H9 (cell line): ENCODE measurements at regions not wholly inside any gene's neighbourhood (a gene's known extent, or its start where the extent isn't known, plus 50 kb on each side); places are given as distances from the start of the nearest gene placed in this dataset.

ENCODE experiments used
- DNase-seq: peaks from one replicate; pipeline ENCODE4 v3.0.0-alpha.2; 2017
- H2AFZ ChIP-seq: one replicate; pipeline ENCODE4 v1.6.1; 2013; ENCODE audit warnings: mild to moderate bottlenecking, low read length, control low read depth, moderate library complexity
- H2AK5ac ChIP-seq: 2 replicates; pipeline ENCODE4 v1.6.1; 2013; ENCODE audit warnings: low read length, control low read depth, mixed read lengths; ENCODE audit not compliant: insufficient read length
- H2BK120ac ChIP-seq: one replicate; pipeline ENCODE4 v1.6.1; 2013; ENCODE audit warnings: low read depth, mild to moderate bottlenecking, low read length, control low read depth, inconsistent platforms; ENCODE audit not compliant: poor library complexity, severe bottlenecking
- H2BK12ac ChIP-seq: 2 replicates; pipeline ENCODE4 v1.6.1; 2013; ENCODE audit warnings: low read length, control low read depth, mixed read lengths, low read depth; ENCODE audit not compliant: insufficient read length
- H2BK15ac ChIP-seq: 2 replicates; pipeline ENCODE4 v1.6.1; 2013; ENCODE audit warnings: low read depth, low read length, control low read depth
- H2BK20ac ChIP-seq: one replicate; pipeline ENCODE4 v1.6.1; 2013; ENCODE audit warnings: low read depth, mild to moderate bottlenecking, low read length, control low read depth, inconsistent platforms; ENCODE audit not compliant: poor library complexity, severe bottlenecking
- H2BK5ac ChIP-seq: 2 replicates; pipeline ENCODE4 v1.6.1; 2013; ENCODE audit warnings: low read length, control low read depth, mixed read lengths; ENCODE audit not compliant: insufficient read length
- H3K14ac ChIP-seq: 2 replicates; pipeline ENCODE4 v1.6.1; 2013; ENCODE audit warnings: low read length, control low read depth; ENCODE audit not compliant: insufficient read depth
- H3K18ac ChIP-seq: 2 replicates; pipeline ENCODE4 v1.6.1; 2013; ENCODE audit warnings: low read depth, mild to moderate bottlenecking, mixed read lengths, low read length, control low read depth; ENCODE audit not compliant: insufficient read length
- H3K23ac ChIP-seq: 2 replicates; pipeline ENCODE4 v1.6.1; 2013; ENCODE audit warnings: low read length, control low read depth, mixed read lengths, low read depth; ENCODE audit not compliant: insufficient read length
- H3K23me2 ChIP-seq: 2 replicates; pipeline ENCODE4 v1.6.1; 2013; ENCODE audit warnings: low read depth, mild to moderate bottlenecking, mixed read lengths, low read length, control low read depth; ENCODE audit not compliant: insufficient read length, poor library complexity, severe bottlenecking
- H3K27ac ChIP-seq: 2 replicates; pipeline ENCODE4 v1.5.1; 2013; ENCODE audit warnings: low read length, control low read depth, mixed read lengths, low read depth; ENCODE audit not compliant: insufficient read length
- H3K27me3 ChIP-seq: 2 replicates; pipeline ENCODE4 v1.6.1; 2013; ENCODE audit warnings: low read length, control low read depth, inconsistent platforms; ENCODE audit not compliant: insufficient read depth
- H3K4ac ChIP-seq: 2 replicates; pipeline ENCODE4 v1.6.1; 2013; ENCODE audit warnings: low read depth, mild to moderate bottlenecking, control low read depth, inconsistent platforms, low read length, moderate library complexity
- H3K4me1 ChIP-seq: 2 replicates; pipeline ENCODE4 v1.6.1; 2013; ENCODE audit warnings: low read length, control low read depth, inconsistent platforms; ENCODE audit not compliant: insufficient read depth
- H3K4me2 ChIP-seq: 2 replicates; pipeline ENCODE4 v1.6.1; 2013; ENCODE audit warnings: low read length, control low read depth, mixed read lengths; ENCODE audit not compliant: insufficient read length, insufficient read depth
- H3K56ac ChIP-seq: 2 replicates; pipeline ENCODE4 v1.6.1; 2013; ENCODE audit warnings: low read depth, mild to moderate bottlenecking, mixed read lengths, low read length, control low read depth; ENCODE audit not compliant: insufficient read length
- H3K79me1 ChIP-seq: 2 replicates; pipeline ENCODE4 v1.6.1; 2013; ENCODE audit warnings: low read depth, mild to moderate bottlenecking, moderate library complexity, low read length, control low read depth, inconsistent platforms; ENCODE audit not compliant: insufficient read depth, poor library complexity, severe bottlenecking
- H3K79me2 ChIP-seq: 2 replicates; pipeline ENCODE4 v1.6.1; 2013; ENCODE audit warnings: low read length, control low read depth, inconsistent platforms; ENCODE audit not compliant: insufficient read depth
- H3K9ac ChIP-seq: 2 replicates; pipeline ENCODE4 v1.6.1; 2013; ENCODE audit warnings: low read length, control low read depth, mixed read lengths; ENCODE audit not compliant: insufficient read length; ENCODE audit errors: extremely low read depth
- H3K9me3 ChIP-seq: one replicate; pipeline ENCODE4 v1.6.1; 2013; ENCODE audit warnings: low read depth, low read length, inconsistent platforms; ENCODE audit not compliant: control insufficient read depth
- H3T11ph ChIP-seq: one replicate; pipeline ENCODE4 v1.6.1; 2013; ENCODE audit warnings: mild to moderate bottlenecking, low read length, control low read depth, inconsistent platforms
- H4K20me1 ChIP-seq: one replicate; pipeline ENCODE4 v1.6.1; 2013; ENCODE audit not compliant: control insufficient read depth, insufficient read length, insufficient read depth
- H4K5ac ChIP-seq: 2 replicates; pipeline ENCODE4 v1.6.1; 2013; ENCODE audit warnings: low read depth, mild to moderate bottlenecking, mixed read lengths, low read length, control low read depth; ENCODE audit not compliant: insufficient read length
- H4K8ac ChIP-seq: replicated peaks from 2 replicates; pipeline ENCODE4 v1.6.1; 2013; ENCODE audit warnings: low read length, control low read depth, mixed read lengths, low read depth; ENCODE audit not compliant: insufficient read length
- H4K91ac ChIP-seq: 2 replicates; pipeline ENCODE4 v1.6.1; 2013; ENCODE audit warnings: low read depth, mild to moderate bottlenecking, moderate library complexity, mixed read lengths, low read length, control low read depth; ENCODE audit not compliant: insufficient read length
- H3K27ac Mint-ChIP-seq, 3 experiments: 2 replicates in 2 of 3; 3 replicates in 1 of 3; pipeline ENCODE4 v1.8.0; 2020 to 2021; ENCODE audit warnings: mixed read lengths in 3 of 3, mild to moderate bottlenecking in 1 of 3, moderate library complexity in 1 of 3
- H3K27me3 Mint-ChIP-seq: 2 replicates; pipeline ENCODE4 v1.8.0; 2021; ENCODE audit warnings: low read depth, mild to moderate bottlenecking, moderate library complexity, mixed read lengths
- H3K36me3 Mint-ChIP-seq, 3 experiments: 2 replicates in 2 of 3; 3 replicates in 1 of 3; pipeline ENCODE4 v1.8.0; 2020 to 2021; ENCODE audit warnings: low read depth in 3 of 3, mixed read lengths in 3 of 3; ENCODE audit not compliant: insufficient read depth in 1 of 3
- H3K4me1 Mint-ChIP-seq, 2 experiments: 2 replicates each; pipeline ENCODE4 v1.8.0; 2020; ENCODE audit warnings: mixed read lengths in 2 of 2
- H3K4me3 Mint-ChIP-seq, 2 experiments: 2 replicates in 1 of 2; 3 replicates in 1 of 2; pipeline ENCODE4 v1.8.0; 2020 to 2021; ENCODE audit warnings: mild to moderate bottlenecking in 2 of 2, mixed read lengths in 2 of 2, moderate library complexity in 1 of 2
- H3K9me3 Mint-ChIP-seq, 2 experiments: 2 replicates in 1 of 2; 3 replicates in 1 of 2; pipeline ENCODE4 v1.8.0; 2020; ENCODE audit warnings: mild to moderate bottlenecking in 2 of 2, mixed read lengths in 2 of 2, moderate library complexity in 1 of 2
- CTCF ChIP-seq: fragments of 200-600 bp; sonication (generic); conservative IDR thresholded peaks from 3 replicates; pipeline ENCODE4 v1.8.0; 2021; ENCODE audit warnings: antibody characterized with exemption, mild to moderate bottlenecking
- WGBS: extraction: QIAGEN DNeasy Blood & Tissue Kit; methylation state at CpG from one replicate; pipeline ENCODE4 v1.1.7; 2013; ENCODE audit warnings: missing lambda C conversion rate, low lambda C conversion rate, mixed read lengths; ENCODE audit not compliant: insufficient read length; ENCODE audit errors: extremely low coverage; 5-methylcytosine and 5-hydroxymethylcytosine counted together

GRCh38 chr22:49146511-49146910 lies 681.2 kb downstream of the BRD1 start:
- no CpG with 5 or more reads among the region's 6 CpGs for WGBS
- Mint-ChIP-seq H3K4me1 (peaks cover 11 to 14% of the 10 kb centered on the region in 2 experiments), H3K9me3 (peaks cover 0 to 6% of the 10 kb centered on the region in 2 experiments; a peak in 2 of 5 replicates), H3K36me3 (peaks cover 0 to 1% (median 0%) of the 10 kb centered on the region in 3 experiments; a peak in 2 of 7 replicates), H3K4me3 (no peak overlapping the region), H3K27me3 (peaks cover 15% of the 10 kb centered on the region), H3K27ac (no peak overlapping the region)
- Histone ChIP-seq H3T11ph (no peak overlapping the region), H3K4me1 (no peaks in the 10 kb centered on the region), H3K9me3 (no peaks in the 10 kb centered on the region), H3K23me2 (no peaks in the 10 kb centered on the region), H2BK120ac (no peak overlapping the region), H2BK12ac (no peak overlapping the region), H2BK20ac (no peak overlapping the region), H3K23ac (no peak overlapping the region), H2BK15ac (no peak overlapping the region), H2AK5ac (no peak overlapping the region), H3K27ac (no peak overlapping the region), H4K91ac (no peak overlapping the region), H3K79me2 (no peaks in the 10 kb centered on the region), H2AFZ (no peak overlapping the region), H4K8ac (no peak overlapping the region), H2BK5ac (no peak overlapping the region), H4K20me1 (no peaks in the 10 kb centered on the region), H4K5ac (no peak overlapping the region), H3K9ac (no peak overlapping the region), H3K79me1 (no peaks in the 10 kb centered on the region), H3K4me2 (no peak overlapping the region), H3K56ac (no peak overlapping the region), H3K27me3 (no peaks in the 10 kb centered on the region), H3K14ac (no peak overlapping the region), H3K18ac (no peak overlapping the region), H3K4ac (no peak overlapping the region)
- no peak for DNase-seq
- TF ChIP-seq CTCF = no peak
